ENCODE measurements at regions not wholly inside any gene's neighbourhood (a gene's known extent, or its start where the extent isn't known, plus 50 kb on each side); places are given as distances from the start of the nearest gene placed in this dataset.

- no peaks in the 10 kb centered on the region for H4K20me1 ChIP-seq (replicated peaks; ENCODE audit: control insufficient read depth, extremely low read depth, insufficient read depth, low read length)
- no peaks in the 10 kb centered on the region for H3K36me3 ChIP-seq (ENCODE audit: control insufficient read depth in 2 of 2, extremely low read depth in 1 of 2, insufficient read depth in 2 of 2, low read length in 2 of 2)
- H3K79me2 ChIP-seq (ENCODE audit: control insufficient read depth, insufficient read depth, low read length): no peaks in the 10 kb centered on the region
- FAIRE-seq (no peak), DNase-seq (ENCODE audit: low read depth, low spot score) (no peak)
- no peaks in the 10 kb centered on the region for H3K9me1 ChIP-seq (replicated peaks; ENCODE audit: control insufficient read depth, extremely low read depth, insufficient read depth, low read length)
- H3K9me3 ChIP-seq (replicated peaks; ENCODE audit: control insufficient read depth, insufficient read depth, low read length): no peaks in the 10 kb centered on the region
- dilution Hi-C loops (cut with MboI; ENCODE audit: extremely low pct_ligation_motif_present, low sequenced_read_pairs): no loop called here
- H3K4me1 ChIP-seq (ENCODE audit: control insufficient read depth, extremely low read depth, insufficient read depth, low read length): no peaks in the 10 kb centered on the region
- H3K27ac ChIP-seq (ENCODE audit: insufficient read depth, low read depth, low read length): no peak overlapping the region
- POLR2A ChIA-PET: no interaction called here
- peaks cover 6 to 8% of the 10 kb centered on the region in 2 experiments for H3K27me3 ChIP-seq (ENCODE audit: control insufficient read depth in 2 of 2, insufficient read depth in 2 of 2, low read length in 2 of 2)
- no TSS peak for BruUV-seq (replicated peaks)
- H2AFZ ChIP-seq (ENCODE audit: low read depth, low read length): no peak overlapping the region
- no peak overlapping the region for H3K4me2 ChIP-seq (ENCODE audit: insufficient read depth, low read length)
- H3K9ac ChIP-seq (replicated peaks; ENCODE audit: extremely low read depth, insufficient read depth, low read length): no peak overlapping the region
- H3K4me3 ChIP-seq (replicated peaks in 1 of 3; ENCODE audit: insufficient read depth in 1 of 3, low read depth in 1 of 3, low read length in 3 of 3): no peak overlapping the region
- no peak for TF ChIP-seq FOS (IDR thresholded peaks at IDR 0.05; ENCODE audit: borderline replicate concordance, insufficient read depth, low read length)
- no peak for TF ChIP-seq MYC (IDR thresholded peaks at IDR 0.05; ENCODE audit: low read depth, low read length)
- no peak for TF ChIP-seq CTCF (IDR thresholded peaks at IDR 0.05; ENCODE audit: extremely low read depth in 1 of 2, insufficient read depth in 1 of 2, low read depth in 1 of 2, low read length in 2 of 2)
- intact Hi-C loops (cut with micrococcal nuclease): no loop called here
- CTCF ChIA-PET: interaction anchor here (1.4 to 1.8 kb wide), 2 partner anchors 67 to 91 kb away, joined by 3 to 4 read pairs; no protein-coding TSS in a partner anchor
Measured at GRCh38 chr10:3348564-3348963, 176.0 kb upstream of the PITRM1 start.

DNA sequence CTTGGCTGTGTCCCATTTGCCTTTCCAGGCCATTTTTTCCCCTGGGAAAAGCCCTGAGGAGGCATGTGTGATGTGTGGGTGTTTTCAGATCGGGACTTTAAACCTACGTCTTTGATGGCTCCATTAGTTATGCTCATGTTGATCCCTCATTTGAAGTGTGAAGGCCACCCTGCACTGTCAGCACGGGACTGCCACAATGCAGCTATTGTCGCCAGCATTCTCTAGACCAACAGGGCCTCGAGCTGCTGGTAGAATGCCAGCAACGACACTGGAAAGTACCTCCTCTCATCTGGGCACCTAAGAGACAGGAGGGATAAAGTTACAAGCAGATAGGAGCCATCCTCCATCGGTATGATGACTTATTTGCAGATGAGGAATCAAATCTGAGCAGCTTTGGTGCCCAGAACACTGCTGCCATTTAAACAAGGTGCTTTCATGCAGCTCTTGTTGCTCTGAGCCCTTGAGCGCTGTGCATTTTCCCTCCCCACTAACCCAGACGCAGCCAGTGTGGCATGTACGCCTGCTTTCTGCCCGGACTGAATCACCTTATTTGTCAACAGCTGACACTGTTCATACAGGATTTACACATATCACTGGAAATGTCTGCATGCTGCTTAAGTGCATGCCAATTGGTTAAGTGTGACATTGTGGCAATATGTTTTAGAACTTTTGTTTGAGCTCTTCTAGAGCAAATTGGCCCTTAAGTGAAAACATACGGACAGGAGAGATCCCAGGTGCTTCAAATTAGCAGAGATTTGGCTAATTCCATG lies 175.0 kb upstream of the PITRM1 start:
- no peaks in the 10 kb centered on the region for H3K9me3 ChIP-seq (replicated peaks; ENCODE audit: control insufficient read depth, insufficient read depth, low read length)
- dilution Hi-C loops (cut with MboI; ENCODE audit: extremely low pct_ligation_motif_present, low sequenced_read_pairs): no loop called here
- no peaks in the 10 kb centered on the region for H3K4me1 ChIP-seq (ENCODE audit: control insufficient read depth, extremely low read depth, insufficient read depth, low read length)
- H3K9ac ChIP-seq (replicated peaks; ENCODE audit: extremely low read depth, insufficient read depth, low read length): no peak overlapping the region
- H3K79me2 ChIP-seq (ENCODE audit: control insufficient read depth, insufficient read depth, low read length): no peaks in the 10 kb centered on the region
- H3K27ac ChIP-seq (ENCODE audit: insufficient read depth, low read depth, low read length): no peak overlapping the region
- no TSS peak for BruUV-seq (replicated peaks)
- DNase-seq (ENCODE audit: low read depth, low spot score) (no peak), FAIRE-seq (no peak)
- intact Hi-C loops (cut with micrococcal nuclease): no loop called here
- H3K4me3 ChIP-seq (replicated peaks in 1 of 3; ENCODE audit: insufficient read depth in 1 of 3, low read depth in 1 of 3, low read length in 3 of 3): no peak overlapping the region
- H4K20me1 ChIP-seq (replicated peaks; ENCODE audit: control insufficient read depth, extremely low read depth, insufficient read depth, low read length): no peaks in the 10 kb centered on the region
- CTCF ChIA-PET: interaction anchor here (1.4 to 1.8 kb wide), 2 partner anchors 66 to 90 kb away, joined by 3 to 4 read pairs; no protein-coding TSS in a partner anchor
- H3K36me3 ChIP-seq (ENCODE audit: control insufficient read depth in 2 of 2, extremely low read depth in 1 of 2, insufficient read depth in 2 of 2, low read length in 2 of 2): no peaks in the 10 kb centered on the region
- no peak overlapping the region for H3K4me2 ChIP-seq (ENCODE audit: insufficient read depth, low read length)
- POLR2A ChIA-PET: no interaction called here
- TF ChIP-seq JUN (IDR thresholded peaks at IDR 0.05; ENCODE audit: borderline replicate concordance, insufficient read depth, insufficient read length, low read depth) (no peak), FOS (IDR thresholded peaks at IDR 0.05; ENCODE audit: borderline replicate concordance, insufficient read depth, low read length) (no peak), EZH2 (IDR thresholded peaks at IDR 0.05; ENCODE audit: borderline replicate concordance, low read depth, low read length, severe bottlenecking) (no peak)
- TF ChIP-seq, protein P1, sequence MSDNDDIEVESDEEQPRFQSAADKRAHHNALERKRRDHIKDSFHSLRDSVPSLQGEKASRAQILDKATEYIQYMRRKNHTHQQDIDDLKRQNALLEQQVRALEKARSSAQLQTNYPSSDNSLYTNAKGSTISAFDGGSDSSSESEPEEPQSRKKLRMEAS (IDR thresholded peaks at IDR 0.05; ENCODE audit: insufficient read depth, insufficient read length): no peak
- no peaks in the 10 kb centered on the region for H3K9me1 ChIP-seq (replicated peaks; ENCODE audit: control insufficient read depth, extremely low read depth, insufficient read depth, low read length)
- H3K27me3 ChIP-seq (ENCODE audit: control insufficient read depth in 2 of 2, insufficient read depth in 2 of 2, low read length in 2 of 2): peaks cover 3 to 8% of the 10 kb centered on the region in 2 experiments
- H2AFZ ChIP-seq (ENCODE audit: low read depth, low read length): no peak overlapping the region
